ENCODE measurements at regions not wholly inside any gene's neighbourhood (a gene's known extent, or its start where the extent isn't known, plus 50 kb on each side); places are given as distances from the start of the nearest gene placed in this dataset.

DNA sequence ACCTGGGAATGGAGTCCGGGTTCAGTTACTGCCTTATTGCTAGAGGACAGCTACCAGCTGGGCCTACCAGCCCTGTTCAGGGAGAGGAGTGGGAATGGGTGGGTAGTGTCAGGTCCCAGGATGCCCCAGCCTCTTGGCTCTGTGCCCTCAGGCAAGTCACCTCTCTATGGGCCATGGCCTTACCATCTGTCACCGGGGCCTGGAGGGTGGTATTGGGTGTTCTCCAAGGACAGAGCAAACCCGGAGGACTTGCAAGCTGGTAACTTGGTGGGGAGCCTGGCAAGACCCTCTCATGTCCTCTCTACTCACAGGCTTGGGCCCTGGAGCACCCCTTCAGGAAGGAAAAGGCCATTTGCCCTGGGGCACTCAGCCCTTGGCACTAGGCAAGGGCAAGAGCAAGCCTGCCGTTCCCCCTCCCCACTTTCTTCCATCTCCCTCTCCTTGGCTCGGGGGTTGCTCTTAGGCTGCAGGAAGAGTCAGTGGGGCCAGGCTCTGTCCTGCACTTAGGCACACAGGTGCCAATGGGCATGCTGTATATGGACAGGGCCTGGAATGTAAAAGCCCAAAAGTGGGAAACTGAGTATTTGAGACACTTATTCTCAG, 170.0 kb upstream of the ZNF267 start:
- TF ChIP-seq, protein P1, sequence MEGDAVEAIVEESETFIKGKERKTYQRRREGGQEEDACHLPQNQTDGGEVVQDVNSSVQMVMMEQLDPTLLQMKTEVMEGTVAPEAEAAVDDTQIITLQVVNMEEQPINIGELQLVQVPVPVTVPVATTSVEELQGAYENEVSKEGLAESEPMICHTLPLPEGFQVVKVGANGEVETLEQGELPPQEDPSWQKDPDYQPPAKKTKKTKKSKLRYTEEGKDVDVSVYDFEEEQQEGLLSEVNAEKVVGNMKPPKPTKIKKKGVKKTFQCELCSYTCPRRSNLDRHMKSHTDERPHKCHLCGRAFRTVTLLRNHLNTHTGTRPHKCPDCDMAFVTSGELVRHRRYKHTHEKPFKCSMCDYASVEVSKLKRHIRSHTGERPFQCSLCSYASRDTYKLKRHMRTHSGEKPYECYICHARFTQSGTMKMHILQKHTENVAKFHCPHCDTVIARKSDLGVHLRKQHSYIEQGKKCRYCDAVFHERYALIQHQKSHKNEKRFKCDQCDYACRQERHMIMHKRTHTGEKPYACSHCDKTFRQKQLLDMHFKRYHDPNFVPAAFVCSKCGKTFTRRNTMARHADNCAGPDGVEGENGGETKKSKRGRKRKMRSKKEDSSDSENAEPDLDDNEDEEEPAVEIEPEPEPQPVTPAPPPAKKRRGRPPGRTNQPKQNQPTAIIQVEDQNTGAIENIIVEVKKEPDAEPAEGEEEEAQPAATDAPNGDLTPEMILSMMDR (IDR thresholded peaks at IDR 0.05), result no peak
- H3K27ac ChIP-seq, result no peak overlapping the region
- no peak overlapping the region for H3K4me3 ChIP-seq
- no peak for DNase-seq (ENCODE audit: low spot score)

DNA sequence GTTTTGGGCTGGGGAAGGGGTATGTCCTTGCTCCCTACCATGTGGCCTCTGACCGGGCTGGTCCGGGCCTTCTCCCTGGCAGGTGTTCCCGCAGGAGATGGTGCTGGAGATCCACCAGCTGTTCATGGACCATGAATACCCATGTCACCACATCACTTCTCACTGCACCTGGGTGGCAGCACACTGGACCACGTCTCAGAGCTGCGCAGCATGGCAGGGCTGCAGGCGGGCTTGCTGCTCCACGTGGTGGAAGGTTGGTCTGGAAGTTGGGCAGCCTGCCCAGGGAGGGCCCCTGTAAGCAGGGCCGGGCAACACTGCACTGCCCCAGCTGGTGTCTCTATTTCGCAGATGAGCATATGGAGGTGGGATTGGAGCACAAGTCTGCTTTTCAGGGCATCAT, 169.5 kb upstream of the ZNF267 start:
- TF ChIP-seq, protein P1 (IDR thresholded peaks at IDR 0.05), result no peak
- no peak for DNase-seq (ENCODE audit: low spot score)

DNA sequence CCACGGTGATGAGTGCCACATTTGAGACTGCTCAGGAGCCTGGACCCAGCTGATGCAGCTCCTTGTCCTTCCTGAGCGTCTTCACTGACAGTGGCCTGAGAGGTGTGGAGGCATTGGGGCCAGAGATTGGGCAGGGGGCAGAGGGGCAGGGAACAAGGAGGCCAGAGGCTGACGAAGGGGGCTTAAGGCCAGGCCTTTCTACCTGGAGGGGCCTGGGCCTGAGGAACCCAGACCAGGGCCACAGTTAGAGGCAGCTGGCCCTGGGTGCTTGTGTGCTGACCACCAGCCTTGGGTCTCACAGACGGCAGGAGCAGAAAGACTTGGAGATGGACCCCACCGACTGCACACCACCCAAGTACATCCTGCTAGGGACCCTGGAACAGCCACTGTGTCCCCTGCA, 168.2 kb upstream of the ZNF267 start:
- Histone ChIP-seq H3K4me3 (no peak overlapping the region), H3K27ac (no peak overlapping the region)
- DNase-seq (ENCODE audit: low spot score), result no peak
- TF ChIP-seq, protein P1 (IDR thresholded peaks at IDR 0.05), result no peak

More for the DNA sequence above, 169.5 kb upstream of the ZNF267 start:
- H3K4me3 ChIP-seq, result no peak overlapping the region
- H3K27ac ChIP-seq, result no peak overlapping the region

DNA sequence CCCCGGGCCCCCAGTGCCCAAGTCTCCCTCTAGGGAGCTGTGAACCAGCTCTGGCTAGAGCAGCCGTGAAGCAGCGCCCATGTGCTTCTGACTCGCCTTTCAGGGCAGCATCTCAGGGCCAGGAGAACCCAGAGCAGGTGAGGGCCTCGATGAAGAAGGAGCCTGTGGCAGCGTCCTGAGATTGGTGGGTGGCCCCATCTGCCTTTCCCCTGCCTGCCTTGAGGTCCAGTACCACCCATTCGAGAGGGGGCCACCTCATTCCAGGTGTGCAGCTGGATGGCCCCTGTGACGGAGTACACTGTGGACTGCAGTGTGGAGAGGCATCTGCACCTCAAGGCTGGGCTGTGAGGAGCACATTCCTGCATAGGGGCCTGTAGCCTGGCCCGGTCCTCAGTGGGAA, 167.3 kb upstream of the ZNF267 start:
- Histone ChIP-seq H3K27ac (no peak overlapping the region), H3K4me3 (no peak overlapping the region)
- no peak for DNase-seq (ENCODE audit: low spot score)
- TF ChIP-seq, protein P1 (IDR thresholded peaks at IDR 0.05), result no peak

DNA sequence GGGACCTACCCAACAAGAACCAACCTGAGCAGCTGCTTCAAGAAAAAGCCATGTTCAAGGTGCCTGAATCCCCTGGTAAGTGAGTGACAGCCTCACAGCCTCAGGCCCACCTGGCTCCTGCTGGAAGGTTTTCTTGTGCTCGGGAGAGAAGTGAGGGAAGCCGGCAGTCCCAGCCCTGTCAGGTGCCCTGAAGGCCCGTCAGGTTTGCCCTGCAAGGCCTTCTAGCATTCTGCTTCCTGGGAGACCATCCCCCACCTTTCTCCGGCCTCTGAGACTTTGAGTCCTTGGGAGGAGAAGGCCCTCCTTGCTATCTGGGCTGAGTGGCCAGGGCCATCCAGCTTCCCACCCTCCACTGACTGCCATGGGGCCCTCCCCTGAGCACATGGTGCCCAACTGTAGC, 166.7 kb upstream of the ZNF267 start:
- Histone ChIP-seq H3K27ac (no peak overlapping the region), H3K4me3 (no peak overlapping the region)
- TF ChIP-seq, protein P1 (IDR thresholded peaks at IDR 0.05), result no peak
- DNase-seq (ENCODE audit: low spot score), result no peak

DNA sequence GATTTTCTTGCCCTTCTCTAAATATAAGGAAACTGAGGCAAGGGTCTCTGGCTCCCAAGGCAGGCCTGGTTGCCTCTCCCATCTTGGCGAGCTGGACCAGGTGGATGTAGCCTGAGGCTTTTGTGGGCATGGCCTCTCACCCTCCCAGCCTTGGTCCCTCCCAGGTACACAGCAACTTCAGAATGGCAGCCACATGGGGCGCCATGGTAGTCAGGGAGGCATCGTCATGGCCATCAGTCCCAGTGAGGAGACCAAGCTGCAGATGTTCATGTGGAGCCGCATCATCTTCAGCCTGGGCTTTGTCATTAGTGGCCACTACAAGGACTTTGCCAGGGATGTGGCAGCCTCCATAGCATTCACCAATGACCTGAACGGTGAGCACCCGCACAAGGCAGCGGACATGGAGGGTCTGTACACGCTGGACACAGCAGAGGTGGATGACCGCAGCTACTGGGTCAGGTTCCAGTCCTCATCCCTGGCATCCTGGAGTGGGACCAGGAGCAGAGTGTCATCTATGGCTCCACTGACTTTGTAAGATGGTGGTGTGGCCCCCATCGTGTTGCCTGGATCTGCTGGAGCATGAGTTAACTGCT, 165.8 kb upstream of the ZNF267 start:
- Histone ChIP-seq H3K4me3 (no peak overlapping the region), H3K27ac (no peak overlapping the region)
- no peak for DNase-seq (ENCODE audit: low spot score)
- TF ChIP-seq, protein P1 (IDR thresholded peaks at IDR 0.05), result no peak

DNA sequence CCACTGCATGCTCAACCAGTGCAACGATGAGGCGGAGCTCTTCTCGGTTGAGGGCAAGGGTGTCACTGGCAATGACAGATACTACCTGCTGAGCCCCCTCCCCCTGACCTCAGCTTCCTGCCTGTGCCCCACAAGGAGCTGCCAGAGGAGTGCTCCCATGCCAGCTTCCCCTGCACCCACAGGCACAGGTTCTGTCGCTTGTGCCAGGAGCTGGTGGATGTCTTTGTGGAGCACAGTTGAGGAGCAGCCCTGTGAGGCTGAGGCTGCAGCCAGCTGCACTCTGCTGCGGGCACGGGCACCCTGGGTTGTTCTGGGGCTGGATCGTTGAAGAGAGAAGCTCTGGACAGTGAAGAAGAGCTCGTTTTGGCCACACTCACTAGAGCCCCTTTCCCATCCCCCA, 165.3 kb upstream of the ZNF267 start:
- TF ChIP-seq, protein P1 (IDR thresholded peaks at IDR 0.05), result no peak
- Histone ChIP-seq H3K27ac (no peak overlapping the region), H3K4me3 (no peak overlapping the region)
- no peak for DNase-seq (ENCODE audit: low spot score)

Measured in coronary artery (tissue), 2 donors.